Neural progenitor cell (in vitro differentiated cells): ENCODE measurements at regions not wholly inside any gene's neighbourhood (a gene's known extent, or its start where the extent isn't known, plus 50 kb on each side); places are given as distances from the start of the nearest gene placed in this dataset.

Source experiments
- DNase-seq: peaks from one replicate; pipeline ENCODE4 v3.0.0-alpha.2; 2016; ENCODE audit warnings: low spot score
- H2AFZ ChIP-seq: fragments of 200-600 bp; sonication (generic); replicated peaks from 2 replicates; pipeline ENCODE4 v1.6.1; 2016; ENCODE audit warnings: antibody characterized with exemption
- H3F3A ChIP-seq: fragments of 200-600 bp; sonication (generic); 2 replicates; pipeline ENCODE4 v1.6.1; 2016; ENCODE audit warnings: antibody characterized with exemption, low read depth
- H3K27ac ChIP-seq: fragments of 200-600 bp; sonication (generic); 2 replicates; pipeline ENCODE4 v1.5.1; 2016; ENCODE audit warnings: mild to moderate bottlenecking
- H3K27me3 ChIP-seq: fragments of 200-600 bp; sonication (generic); 2 replicates; pipeline ENCODE4 v1.6.1; 2016; ENCODE audit warnings: mild to moderate bottlenecking, moderate library complexity
- H3K36me3 ChIP-seq: fragments of 200-600 bp; sonication (generic); 2 replicates; pipeline ENCODE4 v1.5.1; 2016
- H3K4me1 ChIP-seq: fragments of 200-600 bp; sonication (generic); 2 replicates; pipeline ENCODE4 v1.6.1; 2016; ENCODE audit warnings: mixed run types
- H3K4me2 ChIP-seq: fragments of 200-600 bp; sonication (generic); 2 replicates; pipeline ENCODE4 v1.6.1; 2016
- H3K4me3 ChIP-seq: fragments of 200-600 bp; sonication (generic); 2 replicates; pipeline ENCODE4 v1.5.1; 2016
- H3K79me2 ChIP-seq: fragments of 200-600 bp; sonication (generic); 2 replicates; pipeline ENCODE4 v1.6.1; 2016; ENCODE audit warnings: low read depth
- H3K9ac ChIP-seq: fragments of 200-600 bp; sonication (generic); 2 replicates; pipeline ENCODE4 v1.6.1; 2016
- H3K9me3 ChIP-seq: fragments of 200-600 bp; sonication (generic); 2 replicates; pipeline ENCODE4 v1.5.1; 2016; ENCODE audit warnings: low read depth
- H4K20me1 ChIP-seq: fragments of 200-600 bp; sonication (generic); 2 replicates; pipeline ENCODE4 v1.6.1; 2016; ENCODE audit warnings: low read depth
- H3K27ac Mint-ChIP-seq: 3 replicates; pipeline ENCODE4 v1.8.0; 2021; ENCODE audit warnings: mixed read lengths
- H3K27me3 Mint-ChIP-seq: 2 replicates; pipeline ENCODE4 v1.8.0; 2022; ENCODE audit warnings: low read depth, mild to moderate bottlenecking, inconsistent platforms, moderate library complexity, mixed read lengths; ENCODE audit not compliant: insufficient read depth
- H3K36me3 Mint-ChIP-seq: 3 replicates; pipeline ENCODE4 v1.8.0; 2021; ENCODE audit warnings: mixed read lengths
- H3K4me1 Mint-ChIP-seq: 3 replicates; pipeline ENCODE4 v1.8.0; 2021; ENCODE audit warnings: mixed read lengths
- H3K4me3 Mint-ChIP-seq: 3 replicates; pipeline ENCODE4 v1.8.0; 2021; ENCODE audit warnings: mild to moderate bottlenecking, moderate library complexity, mixed read lengths
- H3K9me3 Mint-ChIP-seq: 3 replicates; pipeline ENCODE4 v1.8.0; 2020; ENCODE audit warnings: mixed read lengths
- CTCF ChIP-seq: fragments of 200-600 bp; sonication (generic); IDR thresholded peaks from 2 replicates; pipeline ENCODE4 v1.5.1; 2017; ENCODE audit warnings: antibody characterized with exemption, mild to moderate bottlenecking
- EZH2 ChIP-seq: fragments of 200-600 bp; sonication (generic); IDR thresholded peaks from 2 replicates; pipeline ENCODE4 v1.6.1; 2017; ENCODE audit warnings: antibody characterized with exemption, mild to moderate bottlenecking, moderate library complexity
- EZH2phosphoT487 ChIP-seq: fragments of 200-600 bp; sonication (generic); IDR thresholded peaks from 2 replicates; pipeline ENCODE4 v1.6.1; 2017; ENCODE audit warnings: antibody characterized with exemption

DNA sequence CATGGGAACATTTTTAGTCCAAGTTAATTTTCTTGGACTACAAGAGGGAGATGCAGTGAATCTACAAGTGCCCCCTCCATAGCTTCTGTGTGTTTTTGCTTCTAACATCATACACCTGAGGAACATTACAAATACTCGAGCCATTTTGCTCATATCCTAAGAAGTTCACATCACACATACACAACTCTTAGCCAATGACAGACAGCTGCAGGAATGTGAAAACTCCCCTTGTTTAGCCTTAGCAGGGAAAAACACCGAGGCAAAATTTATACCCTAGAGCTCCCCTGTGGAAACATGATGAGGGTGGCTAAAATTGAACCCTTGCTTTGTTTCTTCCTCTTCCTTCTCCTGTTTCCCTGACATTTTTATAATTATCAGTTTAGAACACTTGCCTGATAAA lies 928.3 kb upstream of the NRXN1 start:
- H3K27me3 ChIP-seq, result no peaks in the 10 kb centered on the region
- no peak overlapping the region for H3K4me3 Mint-ChIP-seq
- no peaks in the 10 kb centered on the region for H3K79me2 ChIP-seq
- no peak overlapping the region for H3K4me3 ChIP-seq
- H3K9me3 Mint-ChIP-seq, result no peaks in the 10 kb centered on the region
- H3K4me1 Mint-ChIP-seq, result no peaks in the 10 kb centered on the region
- H3K36me3 Mint-ChIP-seq, result no peaks in the 10 kb centered on the region
- H3K4me1 ChIP-seq, result no peaks in the 10 kb centered on the region
- DNase-seq, result no peak
- no peaks in the 10 kb centered on the region for H4K20me1 ChIP-seq
- no peak overlapping the region for H3K27ac ChIP-seq
- H2AFZ ChIP-seq, result no peak overlapping the region
- no peak overlapping the region for H3K27ac Mint-ChIP-seq
- no peak overlapping the region for H3K4me2 ChIP-seq
- H3K9ac ChIP-seq, result no peak overlapping the region
- no peak for TF ChIP-seq CTCF
- no peak for TF ChIP-seq EZH2phosphoT487
- TF ChIP-seq EZH2, result no peak
- no peaks in the 10 kb centered on the region for H3K27me3 Mint-ChIP-seq
- H3K9me3 ChIP-seq, result no peaks in the 10 kb centered on the region
- no peaks in the 10 kb centered on the region for H3K36me3 ChIP-seq
- H3F3A ChIP-seq, result no peaks in the 10 kb centered on the region

DNA sequence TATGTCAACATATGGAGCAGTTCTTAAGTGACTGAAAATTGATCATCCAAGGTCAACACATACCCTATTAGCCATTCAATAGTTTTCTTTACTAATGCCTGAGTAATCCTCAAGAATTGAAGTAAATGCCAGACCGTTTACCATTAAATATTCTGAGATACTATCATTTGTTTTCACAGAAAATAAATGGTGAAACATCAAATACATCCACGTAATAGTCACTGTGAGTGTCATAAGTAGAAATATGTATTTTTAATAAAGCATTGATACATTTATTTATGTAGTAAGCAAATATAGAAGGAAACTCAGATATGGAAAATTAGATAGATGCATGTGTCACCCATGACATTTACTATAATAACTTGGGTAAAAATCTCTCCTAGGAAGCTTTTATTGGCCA lies 927.8 kb upstream of the NRXN1 start:
- no peak overlapping the region for H2AFZ ChIP-seq
- no peak overlapping the region for H3K4me3 ChIP-seq
- H3K27ac Mint-ChIP-seq, result no peak overlapping the region
- TF ChIP-seq CTCF, result no peak
- H3F3A ChIP-seq, result no peaks in the 10 kb centered on the region
- no peak for DNase-seq
- H3K4me1 Mint-ChIP-seq, result no peaks in the 10 kb centered on the region
- no peaks in the 10 kb centered on the region for H3K27me3 Mint-ChIP-seq
- no peak overlapping the region for H3K27ac ChIP-seq
- no peaks in the 10 kb centered on the region for H4K20me1 ChIP-seq
- H3K4me2 ChIP-seq, result no peak overlapping the region
- H3K9me3 Mint-ChIP-seq, result no peaks in the 10 kb centered on the region
- no peak overlapping the region for H3K4me3 Mint-ChIP-seq
- H3K79me2 ChIP-seq, result no peaks in the 10 kb centered on the region
- H3K9me3 ChIP-seq, result no peaks in the 10 kb centered on the region
- H3K4me1 ChIP-seq, result no peaks in the 10 kb centered on the region
- H3K36me3 ChIP-seq, result no peaks in the 10 kb centered on the region
- no peak overlapping the region for H3K9ac ChIP-seq
- no peaks in the 10 kb centered on the region for H3K27me3 ChIP-seq
- no peaks in the 10 kb centered on the region for H3K36me3 Mint-ChIP-seq

- Histone ChIP-seq H3K27me3 (no peaks in the 10 kb centered on the region), H3K4me1 (no peaks in the 10 kb centered on the region), H3K27ac (no peak overlapping the region), H3K9ac (no peak overlapping the region), H3K9me3 (peaks cover 4% of the 10 kb centered on the region), H2AFZ (no peak overlapping the region), H4K20me1 (no peaks in the 10 kb centered on the region), H3K4me3 (no peak overlapping the region), H3F3A (no peaks in the 10 kb centered on the region), H3K79me2 (no peaks in the 10 kb centered on the region), H3K4me2 (no peak overlapping the region), H3K36me3 (no peaks in the 10 kb centered on the region)
- Mint-ChIP-seq H3K4me3 (no peak overlapping the region), H3K36me3 (no peaks in the 10 kb centered on the region), H3K9me3 (peaks cover 20% of the 10 kb centered on the region), H3K4me1 (no peaks in the 10 kb centered on the region), H3K27ac (no peak overlapping the region), H3K27me3 (peaks cover 2% of the 10 kb centered on the region)
- no peak for TF ChIP-seq EZH2phosphoT487
- TF ChIP-seq EZH2, result no peak
- TF ChIP-seq CTCF, result no peak
- no peak for DNase-seq
These were observed 922.0 kb upstream of the NRXN1 start for GRCh38 chr2:51953931-51954330.

- Histone ChIP-seq H3K9ac (no peak overlapping the region), H3K27ac (no peak overlapping the region), H3K4me3 (no peak overlapping the region), H4K20me1 (no peaks in the 10 kb centered on the region), H3K36me3 (no peaks in the 10 kb centered on the region), H3K4me1 (no peaks in the 10 kb centered on the region), H3K4me2 (no peak overlapping the region), H2AFZ (no peak overlapping the region), H3K27me3 (no peaks in the 10 kb centered on the region), H3K9me3 (no peaks in the 10 kb centered on the region), H3F3A (no peaks in the 10 kb centered on the region), H3K79me2 (no peaks in the 10 kb centered on the region)
- Mint-ChIP-seq H3K9me3 (peaks cover 3% of the 10 kb centered on the region), H3K36me3 (no peaks in the 10 kb centered on the region), H3K4me3 (no peak overlapping the region), H3K4me1 (no peaks in the 10 kb centered on the region), H3K27me3 (no peaks in the 10 kb centered on the region), H3K27ac (no peak overlapping the region)
- TF ChIP-seq CTCF, result no peak
- TF ChIP-seq EZH2phosphoT487, result no peak
- TF ChIP-seq EZH2, result no peak
- no peak for DNase-seq
These were observed 889.1 kb upstream of the NRXN1 start for GRCh38 chr2:51921076-51921475.
